CD4-positive, CD25-positive, alpha-beta regulatory T cell (primary cell): ENCODE measurements at regions not wholly inside any gene's neighbourhood (a gene's known extent, or its start where the extent isn't known, plus 50 kb on each side); places are given as distances from the start of the nearest gene placed in this dataset.
"Not testable (repeated sequence)": the region's sequence is repeated elsewhere in the genome, so short reads cannot be mapped to it uniquely, and the experiment has no call there.

Experiments used
- ATAC-seq, 2 donors: fragments of 150-1000 bp; cut with Tn5 transposase; one replicate each; pipeline ENCODE4 v1.10.0; 2021; ENCODE audit warnings: low read depth in 2 of 2, moderate number of reproducible peaks in 2 of 2, moderate library complexity in 1 of 2
- DNase-seq, 3 donors: peaks; one replicate each; pipeline versions ENCODE4 v3.0.0 to v3.0.0-alpha.2; 2012 to 2022; ENCODE audit warnings: mixed read lengths in 1 of 3
- H3K27ac ChIP-seq: one replicate; pipeline ENCODE4 v1.7.0; 2013; ENCODE audit warnings: mild to moderate bottlenecking, low read length; ENCODE audit not compliant: insufficient read depth, poor library complexity, severe bottlenecking
- H3K27me3 ChIP-seq: one replicate; pipeline ENCODE4 v1.7.0; 2013; ENCODE audit warnings: low read length; ENCODE audit not compliant: control insufficient read depth, insufficient read depth
- H3K36me3 ChIP-seq: one replicate; pipeline ENCODE4 v1.7.0; 2013; ENCODE audit warnings: mild to moderate bottlenecking, low read length, moderate library complexity; ENCODE audit not compliant: control insufficient read depth, insufficient read depth
- H3K4me1 ChIP-seq: 2 replicates; pipeline ENCODE4 v1.7.0; 2013; ENCODE audit warnings: mild to moderate bottlenecking, low read length; ENCODE audit not compliant: insufficient read depth, control insufficient read depth, poor library complexity, severe bottlenecking
- H3K4me3 ChIP-seq: one replicate; pipeline ENCODE4 v1.7.0; 2013; ENCODE audit warnings: low read depth, mild to moderate bottlenecking, low read length, moderate library complexity
- H3K9me3 ChIP-seq, 2 experiments: 1 replicate in 1 of 2; 2 replicates in 1 of 2; pipeline ENCODE4 v1.7.0; 2013; ENCODE audit warnings: low read length in 2 of 2, mild to moderate bottlenecking in 1 of 2, moderate library complexity in 1 of 2; ENCODE audit not compliant: control insufficient read depth in 2 of 2
- H3K27ac Mint-ChIP-seq, 3 donors: one replicate each; pipeline ENCODE4 v1.8.0; 2020 to 2022; ENCODE audit warnings: mild to moderate bottlenecking in 3 of 3, mixed read lengths in 3 of 3, moderate library complexity in 2 of 3
- H3K27me3 Mint-ChIP-seq: one replicate; pipeline ENCODE4 v1.8.0; 2022; ENCODE audit warnings: mild to moderate bottlenecking, mixed read lengths
- H3K36me3 Mint-ChIP-seq: one replicate; pipeline ENCODE4 v1.8.0; 2020; ENCODE audit warnings: mixed read lengths
- H3K4me1 Mint-ChIP-seq, 4 donors: one replicate each; pipeline ENCODE4 v1.8.0; 2020 to 2022; ENCODE audit warnings: mixed read lengths in 4 of 4, mild to moderate bottlenecking in 1 of 4
- H3K4me3 Mint-ChIP-seq, 4 donors: one replicate each; pipeline ENCODE4 v1.8.0; 2020 to 2022; ENCODE audit warnings: mild to moderate bottlenecking in 4 of 4, mixed read lengths in 4 of 4, moderate library complexity in 3 of 4
- H3K9me3 Mint-ChIP-seq, 7 donors: one replicate each; pipeline ENCODE4 v1.8.0; 2020 to 2022; ENCODE audit warnings: mixed read lengths in 7 of 7, mild to moderate bottlenecking in 3 of 7, moderate library complexity in 2 of 7

DNA sequence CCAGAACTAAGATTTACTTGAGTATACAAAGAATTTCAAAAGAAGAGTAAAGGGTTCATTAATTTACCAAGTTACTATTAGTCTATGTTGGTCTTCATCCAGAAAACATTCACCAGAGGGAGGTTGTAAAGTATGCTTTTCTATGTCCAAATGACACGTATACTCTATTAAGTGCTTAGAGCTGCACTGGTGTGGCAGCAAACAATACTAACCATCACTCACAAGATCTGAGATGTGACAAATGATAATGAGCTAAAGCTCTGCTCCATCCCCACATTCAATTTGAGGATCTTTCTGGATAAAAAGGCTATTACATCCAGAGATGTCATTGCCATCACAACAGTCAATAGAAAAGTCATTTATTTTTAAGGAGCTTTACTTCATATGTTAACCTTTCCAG lies 926.5 kb upstream of the KLHL29 start:
- Mint-ChIP-seq H3K27ac (no peak overlapping the region), H3K4me1 (no peaks in the 10 kb centered on the region), H3K36me3 (no peaks in the 10 kb centered on the region), H3K4me3 (no peak overlapping the region), H3K27me3 (no peaks in the 10 kb centered on the region), H3K9me3 (peaks cover 0 to 13% (median 3%) of the 10 kb centered on the region in 7 donors)
- no peaks in the 10 kb centered on the region for H3K4me1 ChIP-seq
- ATAC-seq (no peak), DNase-seq (no peak)
- no peak overlapping the region for H3K27ac ChIP-seq
- no peaks in the 10 kb centered on the region for H3K9me3 ChIP-seq
- H3K36me3 ChIP-seq = no peaks in the 10 kb centered on the region
- no peaks in the 10 kb centered on the region for H3K27me3 ChIP-seq
- H3K4me3 ChIP-seq = no peak overlapping the region

DNA sequence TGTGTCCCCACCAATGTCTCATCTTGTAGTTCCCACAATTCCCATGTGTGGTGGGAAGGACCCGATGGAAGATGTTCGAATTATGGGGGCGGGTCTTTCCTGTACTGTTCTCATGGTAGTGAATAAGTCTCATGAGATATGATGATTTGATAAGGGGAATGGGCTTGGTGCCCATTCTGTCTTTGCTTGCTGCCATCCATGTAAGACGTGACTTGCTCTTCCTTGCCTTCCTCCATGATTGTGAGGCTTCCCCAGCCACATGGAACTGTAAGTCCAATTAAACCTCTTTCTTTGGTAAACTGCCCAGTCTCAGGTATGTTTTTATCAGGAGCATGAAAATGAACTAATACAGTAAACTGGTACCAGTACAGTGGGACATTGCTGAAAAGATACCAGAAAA lies 909.9 kb upstream of the KLHL29 start:
- not testable (repeated sequence) for H3K4me3 Mint-ChIP-seq, H3K27ac Mint-ChIP-seq, H3K4me1 ChIP-seq, H3K27me3 ChIP-seq, H3K4me1 Mint-ChIP-seq, DNase-seq, H3K27ac ChIP-seq, H3K36me3 Mint-ChIP-seq, H3K36me3 ChIP-seq, H3K9me3 ChIP-seq, H3K4me3 ChIP-seq, H3K27me3 Mint-ChIP-seq, ATAC-seq
- H3K9me3 Mint-ChIP-seq = peaks cover 0 to 45% (median 8%) of the 10 kb centered on the region in 7 donors

DNA sequence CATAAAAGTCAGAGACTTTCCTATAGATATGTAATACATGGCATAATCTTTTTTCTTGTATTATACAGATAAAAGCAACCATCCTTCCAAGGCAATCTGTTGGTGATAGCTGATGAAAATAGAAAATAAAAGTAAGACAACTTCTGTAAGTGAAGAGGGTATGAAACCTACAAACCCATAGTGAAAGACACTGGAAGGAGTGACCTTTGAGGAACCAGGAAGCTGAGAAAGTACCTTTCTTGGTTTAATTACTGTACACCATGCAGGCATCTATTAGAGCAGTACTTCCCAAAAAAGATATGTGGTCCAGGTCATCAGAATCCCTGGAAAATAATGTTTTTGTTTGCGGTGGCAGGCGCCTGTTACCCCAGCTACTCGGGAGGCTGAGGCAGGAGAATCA lies 906.6 kb upstream of the KLHL29 start:
- H3K9me3 Mint-ChIP-seq = peaks cover 0 to 43% (median 10%) of the 10 kb centered on the region in 7 donors
- no peak overlapping the region for H3K27ac Mint-ChIP-seq
- no peaks in the 10 kb centered on the region for H3K4me1 ChIP-seq
- H3K4me3 ChIP-seq = no peak overlapping the region
- H3K27me3 ChIP-seq = no peaks in the 10 kb centered on the region
- no peak overlapping the region for H3K4me3 Mint-ChIP-seq
- no peaks in the 10 kb centered on the region for H3K36me3 ChIP-seq
- H3K9me3 ChIP-seq = peaks cover 0 to 2% of the 10 kb centered on the region in 2 experiments
- no peaks in the 10 kb centered on the region for H3K36me3 Mint-ChIP-seq
- no peaks in the 10 kb centered on the region for H3K27me3 Mint-ChIP-seq
- H3K4me1 Mint-ChIP-seq = no peaks in the 10 kb centered on the region
- H3K27ac ChIP-seq = no peak overlapping the region
- no peak for ATAC-seq
- DNase-seq = no peak

DNA sequence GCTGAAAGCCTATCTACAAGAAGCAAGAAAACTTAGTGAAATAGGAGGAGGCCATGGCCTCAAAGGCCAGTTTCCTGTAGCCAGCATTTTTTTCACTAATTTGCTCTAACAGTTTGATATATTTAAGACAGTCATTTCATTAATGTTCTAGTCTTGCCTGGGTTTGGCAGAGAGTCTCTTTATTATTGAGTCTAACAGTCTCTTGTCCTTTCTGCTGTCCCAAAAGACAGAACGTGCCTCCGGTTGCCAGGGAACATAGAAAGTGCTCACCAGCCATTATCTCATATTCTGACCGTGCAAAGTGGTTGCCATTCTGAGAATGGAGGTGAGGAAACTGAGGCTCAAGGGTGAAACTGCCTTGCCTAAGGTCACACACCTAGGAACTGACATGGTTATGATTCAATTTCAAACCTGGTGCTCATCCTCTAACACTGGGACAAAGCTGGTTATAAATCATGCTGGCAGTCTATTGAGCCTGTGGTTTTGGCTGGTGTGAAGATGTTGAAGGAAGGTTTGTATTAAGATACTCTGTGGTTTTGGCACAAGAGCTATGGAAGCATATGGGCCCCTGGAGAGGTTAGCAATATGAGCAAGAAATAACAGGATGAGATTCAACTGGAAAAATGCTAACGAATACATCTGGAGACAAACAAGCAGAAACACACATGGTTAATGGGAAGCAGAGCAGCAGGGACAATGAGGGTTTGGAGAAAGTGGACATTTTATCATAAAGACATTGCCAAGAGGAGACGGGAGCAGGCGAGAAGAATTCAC lies 903.3 kb upstream of the KLHL29 start:
- no peak overlapping the region for H3K4me3 ChIP-seq
- Mint-ChIP-seq H3K4me3 (no peak overlapping the region), H3K27me3 (no peaks in the 10 kb centered on the region)

DNA sequence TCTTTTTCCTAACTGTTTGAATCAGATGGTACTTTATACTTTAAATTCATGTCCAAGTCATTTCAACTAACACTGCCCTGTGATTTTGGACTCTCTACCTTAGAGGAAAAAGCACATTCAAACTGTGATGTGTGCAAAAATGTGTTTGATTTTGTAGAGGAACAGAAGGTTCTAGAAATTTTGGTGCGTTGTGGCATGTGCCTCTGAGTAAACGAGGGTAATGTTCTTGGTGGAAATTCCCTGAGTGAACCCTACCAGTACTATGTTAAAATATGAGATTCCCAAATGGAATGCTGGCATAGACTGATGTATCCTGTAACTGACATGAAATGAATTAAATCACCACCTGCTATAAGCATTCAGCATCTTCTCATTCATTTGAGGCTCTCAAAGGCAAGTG lies 901.9 kb upstream of the KLHL29 start:
- no peak for ATAC-seq
- Histone ChIP-seq H3K9me3 (no peaks in the 10 kb centered on the region), H3K4me3 (no peak overlapping the region), H3K4me1 (no peaks in the 10 kb centered on the region), H3K36me3 (no peaks in the 10 kb centered on the region), H3K27me3 (no peaks in the 10 kb centered on the region), H3K27ac (no peak overlapping the region)
- Mint-ChIP-seq H3K4me1 (no peaks in the 10 kb centered on the region), H3K27me3 (no peaks in the 10 kb centered on the region), H3K4me3 (no peak overlapping the region), H3K27ac (no peak overlapping the region), H3K9me3 (peaks cover 0 to 26% (median 7%) of the 10 kb centered on the region in 7 donors), H3K36me3 (no peaks in the 10 kb centered on the region)
- DNase-seq = no peak

More for the DNA sequence above, 903.3 kb upstream of the KLHL29 start:
- Histone ChIP-seq H3K27ac (no peak overlapping the region), H3K36me3 (no peaks in the 10 kb centered on the region), H3K4me1 (no peaks in the 10 kb centered on the region), H3K9me3 (no peaks in the 10 kb centered on the region), H3K27me3 (no peaks in the 10 kb centered on the region)
- peaks cover 0 to 34% (median 7%) of the 10 kb centered on the region in 7 donors for H3K9me3 Mint-ChIP-seq
- H3K4me1 Mint-ChIP-seq = no peaks in the 10 kb centered on the region
- DNase-seq = no peak
- H3K27ac Mint-ChIP-seq = no peak overlapping the region
- ATAC-seq = no peak
- no peaks in the 10 kb centered on the region for H3K36me3 Mint-ChIP-seq

DNA sequence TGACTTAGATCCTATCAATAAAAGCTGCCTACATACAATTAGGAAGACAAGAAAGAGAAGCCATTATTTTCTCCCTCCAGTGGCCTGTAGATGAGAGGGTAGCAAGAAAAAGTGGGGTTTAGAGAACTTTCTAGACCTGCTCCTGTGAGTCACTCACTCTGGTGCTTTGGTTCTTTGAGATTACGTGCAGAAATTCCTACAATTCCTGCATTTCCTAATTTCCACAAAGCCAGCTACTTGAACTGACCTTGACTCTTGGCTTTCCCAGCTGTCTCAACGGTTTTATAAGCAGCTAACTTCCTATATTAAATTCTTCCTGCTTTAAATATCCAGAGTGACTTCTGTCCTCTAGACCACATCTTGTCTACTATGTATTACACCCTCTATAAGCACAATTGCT lies 899.5 kb upstream of the KLHL29 start:
- Histone ChIP-seq H3K4me3 (no peak overlapping the region), H3K27ac (no peak overlapping the region), H3K27me3 (no peaks in the 10 kb centered on the region), H3K36me3 (no peaks in the 10 kb centered on the region), H3K4me1 (no peaks in the 10 kb centered on the region), H3K9me3 (no peaks in the 10 kb centered on the region)
- Mint-ChIP-seq H3K27ac (no peak overlapping the region), H3K36me3 (no peaks in the 10 kb centered on the region), H3K27me3 (no peaks in the 10 kb centered on the region), H3K4me1 (no peaks in the 10 kb centered on the region), H3K4me3 (no peak overlapping the region), H3K9me3 (peaks cover 0 to 17% (median 9%) of the 10 kb centered on the region in 7 donors)
- no peak for DNase-seq
- ATAC-seq = no peak

DNA sequence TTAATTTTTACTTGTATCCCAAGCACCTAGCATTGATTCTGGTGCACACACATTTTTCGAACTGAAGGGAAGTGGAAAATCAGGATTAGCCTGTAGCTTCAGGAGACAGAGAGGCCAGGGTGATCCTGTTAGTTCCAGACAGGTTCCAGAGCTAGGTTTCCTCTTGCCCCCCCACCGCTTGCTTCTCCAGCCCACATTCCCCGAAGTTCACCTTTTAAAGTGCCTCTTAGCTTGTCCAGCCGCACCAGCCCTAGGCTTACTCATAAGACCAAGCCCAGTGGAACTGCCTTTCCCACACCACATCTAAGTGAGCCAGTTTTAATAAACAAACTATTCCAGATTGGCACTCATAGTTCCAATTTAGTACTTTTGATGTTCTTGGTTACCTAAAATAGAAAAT lies 898.6 kb upstream of the KLHL29 start:
- H3K4me1 Mint-ChIP-seq = no peaks in the 10 kb centered on the region
- Histone ChIP-seq H3K27me3 (no peaks in the 10 kb centered on the region), H3K36me3 (no peaks in the 10 kb centered on the region), H3K27ac (no peak overlapping the region), H3K9me3 (no peaks in the 10 kb centered on the region), H3K4me1 (no peaks in the 10 kb centered on the region), H3K4me3 (no peak overlapping the region)
- no peak overlapping the region for H3K4me3 Mint-ChIP-seq
- H3K9me3 Mint-ChIP-seq = peaks cover 0 to 17% (median 9%) of the 10 kb centered on the region in 7 donors
- ATAC-seq (no peak), DNase-seq (no peak)
- H3K27ac Mint-ChIP-seq = no peak overlapping the region
- H3K27me3 Mint-ChIP-seq = no peaks in the 10 kb centered on the region
- no peaks in the 10 kb centered on the region for H3K36me3 Mint-ChIP-seq

DNA sequence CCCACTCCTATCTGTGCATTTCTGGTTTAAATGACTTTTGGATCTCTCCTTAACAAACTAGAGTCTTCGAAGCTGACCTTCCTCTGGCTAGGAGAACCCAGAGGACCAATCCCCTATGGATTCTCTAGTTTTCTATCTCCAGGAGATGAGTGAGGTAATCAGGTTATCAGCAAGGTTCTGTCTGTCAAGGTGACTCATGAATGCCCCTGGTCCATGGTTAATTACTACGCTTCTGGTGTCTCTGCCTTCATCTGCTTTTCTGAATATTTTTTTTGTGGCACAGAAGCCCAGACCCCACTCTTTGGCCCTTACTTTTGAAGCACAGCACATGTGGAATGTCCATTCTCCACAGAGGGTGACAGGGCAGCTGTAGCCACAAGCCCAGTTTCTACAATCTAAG lies 897.9 kb upstream of the KLHL29 start:
- H3K4me3 ChIP-seq = no peak overlapping the region
- DNase-seq = no peak
- Mint-ChIP-seq H3K4me1 (no peaks in the 10 kb centered on the region), H3K9me3 (peaks cover 2 to 14% (median 6%) of the 10 kb centered on the region in 7 donors), H3K36me3 (no peaks in the 10 kb centered on the region), H3K27ac (no peak overlapping the region), H3K4me3 (no peak overlapping the region), H3K27me3 (no peaks in the 10 kb centered on the region)
- H3K4me1 ChIP-seq = no peaks in the 10 kb centered on the region
- no peaks in the 10 kb centered on the region for H3K9me3 ChIP-seq
- H3K27ac ChIP-seq = no peak overlapping the region
- ATAC-seq = no peak
- H3K27me3 ChIP-seq = no peaks in the 10 kb centered on the region
- H3K36me3 ChIP-seq = no peaks in the 10 kb centered on the region
